OCI-LY3 (cell line): ENCODE measurements at regions not wholly inside any gene's neighbourhood (a gene's known extent, or its start where the extent isn't known, plus 50 kb on each side); places are given as distances from the start of the nearest gene placed in this dataset.

ENCODE experiments used
- H2AFZ ChIP-seq: fragments of 200-600, 300-600 bp; shearing (Covaris generic); 2 replicates; pipeline ENCODE4 v1.6.0; 2014; ENCODE audit warnings: antibody characterized with exemption, low read depth, low read length
- H3K27ac ChIP-seq: fragments of 200-600, 300-600 bp; sonication (generic); 2 replicates; pipeline ENCODE4 v1.5.1; 2014; ENCODE audit warnings: mild to moderate bottlenecking, low read length, moderate library complexity, mixed read lengths
- H3K27me3 ChIP-seq: fragments of 200-600, 300-600 bp; sonication (generic); 2 replicates; pipeline ENCODE4 v1.6.1; 2014; ENCODE audit warnings: low read depth, low read length, mixed read lengths
- H3K36me3 ChIP-seq: fragments of 200-600, 300-600 bp; sonication (generic); replicated peaks from 2 replicates; pipeline ENCODE3; 2014; ENCODE audit warnings: low read depth, low read length, mixed read lengths
- H3K4me1 ChIP-seq: fragments of 300-600, 200-600 bp; sonication (generic); 2 replicates; pipeline ENCODE4 v1.6.1; 2014; ENCODE audit warnings: low read length, mixed read lengths
- H3K4me2 ChIP-seq: fragments of 200-600, 300-600 bp; sonication (generic); 2 replicates; pipeline ENCODE4 v1.6.1; 2014; ENCODE audit warnings: low read length, mixed read lengths
- H3K4me3 ChIP-seq: fragments of 300-600, 200-600 bp; sonication (generic); 2 replicates; pipeline ENCODE4 v1.5.1; 2014; ENCODE audit warnings: antibody characterized with exemption, mild to moderate bottlenecking, low read length, moderate library complexity
- H3K79me2 ChIP-seq: fragments of 300-600, 200-600 bp; shearing (Covaris generic); 2 replicates; pipeline ENCODE4 v1.6.1; 2014; ENCODE audit warnings: mild to moderate bottlenecking, low read length, mixed read lengths
- H3K9ac ChIP-seq: fragments of 300-600, 200-600 bp; shearing (Covaris generic); 2 replicates; pipeline ENCODE4 v1.6.0; 2014; ENCODE audit warnings: mild to moderate bottlenecking, low read length, moderate library complexity
- H3K9me3 ChIP-seq: fragments of 200-600, 300-600 bp; shearing (Covaris generic); 2 replicates; pipeline ENCODE4 v1.6.1; 2014; ENCODE audit warnings: low read length, mixed read lengths; ENCODE audit not compliant: insufficient read depth
- H4K20me1 ChIP-seq: fragments of 200-600, 300-600 bp; sonication (generic); 2 replicates; pipeline ENCODE4 v1.6.1; 2016; ENCODE audit warnings: low read length, mixed read lengths; ENCODE audit not compliant: insufficient read depth
- CTCF ChIP-seq: fragments of 200-600, 300-600 bp; sonication (generic); IDR thresholded peaks from 2 replicates; pipeline ENCODE4 v1.5.1; 2014; ENCODE audit warnings: antibody characterized with exemption, low read length, low read depth
- EZH2phosphoT487 ChIP-seq: fragments of 200-600 bp; shearing (Covaris generic); IDR thresholded peaks from 2 replicates; pipeline ENCODE4 v1.6.1; 2018; ENCODE audit warnings: antibody characterized with exemption, mixed run types, low read depth

- Histone ChIP-seq H3K36me3 (no peaks in the 10 kb centered on the region), H3K27ac (no peak overlapping the region), H3K79me2 (no peaks in the 10 kb centered on the region), H3K9ac (no peak overlapping the region), H3K9me3 (no peaks in the 10 kb centered on the region), H3K4me3 (no peak overlapping the region), H4K20me1 (no peaks in the 10 kb centered on the region), H3K4me2 (no peak overlapping the region), H3K27me3 (no peaks in the 10 kb centered on the region), H3K4me1 (no peaks in the 10 kb centered on the region), H2AFZ (no peak overlapping the region)
- TF ChIP-seq CTCF (no peak), EZH2phosphoT487 (no peak)
These were observed 317.2 kb downstream of the LTN1 start for GRCh38 chr21:28675331-28676041.

- no peaks in the 10 kb centered on the region for H3K36me3 ChIP-seq
These were observed 317.9 kb downstream of the LTN1 start for GRCh38 chr21:28674763-28675162.

GRCh38 chr21:28671549-28672195 lies 321.0 kb downstream of the LTN1 start:
- H3K36me3 ChIP-seq, result no peaks in the 10 kb centered on the region
- H3K27me3 ChIP-seq, result no peaks in the 10 kb centered on the region
- H3K79me2 ChIP-seq, result no peaks in the 10 kb centered on the region
- H3K4me1 ChIP-seq, result no peaks in the 10 kb centered on the region
- no peak overlapping the region for H3K9ac ChIP-seq
- H4K20me1 ChIP-seq, result no peaks in the 10 kb centered on the region
- no peak overlapping the region for H3K27ac ChIP-seq
- H3K4me2 ChIP-seq, result no peak overlapping the region
- no peak overlapping the region for H2AFZ ChIP-seq
- TF ChIP-seq EZH2phosphoT487 (no peak), CTCF (no peak)
- no peaks in the 10 kb centered on the region for H3K9me3 ChIP-seq
- no peak overlapping the region for H3K4me3 ChIP-seq

More at GRCh38 chr21:28674763-28675162, 317.9 kb downstream of the LTN1 start:
- Histone ChIP-seq H3K27ac (no peak overlapping the region), H3K9ac (no peak overlapping the region), H3K9me3 (no peaks in the 10 kb centered on the region), H3K4me3 (no peak overlapping the region), H4K20me1 (no peaks in the 10 kb centered on the region), H3K4me2 (no peak overlapping the region), H3K79me2 (no peaks in the 10 kb centered on the region), H3K4me1 (no peaks in the 10 kb centered on the region), H3K27me3 (no peaks in the 10 kb centered on the region), H2AFZ (no peak overlapping the region)
- no peak for TF ChIP-seq CTCF
- no peak for TF ChIP-seq EZH2phosphoT487

- Histone ChIP-seq H3K27me3 (no peaks in the 10 kb centered on the region), H3K9me3 (no peaks in the 10 kb centered on the region), H3K36me3 (no peaks in the 10 kb centered on the region), H2AFZ (no peak overlapping the region), H3K4me2 (no peak overlapping the region), H3K79me2 (no peaks in the 10 kb centered on the region), H3K27ac (no peak overlapping the region), H3K9ac (no peak overlapping the region), H3K4me3 (no peak overlapping the region), H3K4me1 (no peaks in the 10 kb centered on the region), H4K20me1 (no peaks in the 10 kb centered on the region)
- TF ChIP-seq EZH2phosphoT487, result no peak
- no peak for TF ChIP-seq CTCF
These were observed 322.6 kb downstream of the LTN1 start for GRCh38 chr21:28669971-28670653.
